RWPE2 (cell line): ENCODE measurements at regions not wholly inside any gene's neighbourhood (a gene's known extent, or its start where the extent isn't known, plus 50 kb on each side); places are given as distances from the start of the nearest gene placed in this dataset.

ENCODE experiments used
- ATAC-seq: fragments of 200-7000 bp; cut with Tn5 transposase; 3 replicates; pipeline ENCODE4 v1.9.1; 2021; ENCODE audit warnings: low read depth
- DNase-seq: peaks from one replicate; pipeline ENCODE4 v3.0.0-alpha.2; 2020; ENCODE audit warnings: low spot score
- H3K27ac ChIP-seq: fragments of 450-650 bp; 2 replicates; pipeline ENCODE4 v1.5.1; 2017; ENCODE audit warnings: mild to moderate bottlenecking; ENCODE audit not compliant: poor library complexity, severe bottlenecking
- H3K27me3 ChIP-seq: fragments of 250-450 bp; sonication (Bioruptor Pico); 2 replicates; pipeline ENCODE4 v1.5.1; 2021; ENCODE audit warnings: mild to moderate bottlenecking, moderate library complexity; ENCODE audit not compliant: insufficient read depth, poor library complexity, severe bottlenecking
- H3K36me3 ChIP-seq: fragments of 250-450 bp; sonication (Bioruptor Pico); 2 replicates; pipeline ENCODE4 v1.5.1; 2020; ENCODE audit warnings: low read depth, mild to moderate bottlenecking, moderate library complexity
- H3K4me1 ChIP-seq: fragments of 250-450 bp; sonication (Bioruptor Pico); 2 replicates; pipeline ENCODE4 v1.5.1; 2021; ENCODE audit warnings: mild to moderate bottlenecking, moderate library complexity; ENCODE audit not compliant: insufficient read depth, poor library complexity, severe bottlenecking
- H3K4me3 ChIP-seq: fragments of 250-450 bp; sonication (Bioruptor Pico); 2 replicates; pipeline ENCODE4 v1.5.1; 2021; ENCODE audit warnings: mild to moderate bottlenecking, moderate library complexity; ENCODE audit not compliant: severe bottlenecking
- H3K9me3 ChIP-seq: fragments of 250-450 bp; sonication (Bioruptor Pico); 2 replicates; pipeline ENCODE4 v1.5.1; 2021; ENCODE audit warnings: mild to moderate bottlenecking, moderate library complexity; ENCODE audit not compliant: severe bottlenecking
- TF ChIP-seq, protein P1 (sequence below): fragments of 450-650 bp; IDR thresholded peaks from one replicate; pipeline ENCODE4 v1.5.1; 2017; ENCODE audit warnings: mild to moderate bottlenecking, moderate library complexity; ENCODE audit not compliant: poor library complexity, severe bottlenecking

DNA sequence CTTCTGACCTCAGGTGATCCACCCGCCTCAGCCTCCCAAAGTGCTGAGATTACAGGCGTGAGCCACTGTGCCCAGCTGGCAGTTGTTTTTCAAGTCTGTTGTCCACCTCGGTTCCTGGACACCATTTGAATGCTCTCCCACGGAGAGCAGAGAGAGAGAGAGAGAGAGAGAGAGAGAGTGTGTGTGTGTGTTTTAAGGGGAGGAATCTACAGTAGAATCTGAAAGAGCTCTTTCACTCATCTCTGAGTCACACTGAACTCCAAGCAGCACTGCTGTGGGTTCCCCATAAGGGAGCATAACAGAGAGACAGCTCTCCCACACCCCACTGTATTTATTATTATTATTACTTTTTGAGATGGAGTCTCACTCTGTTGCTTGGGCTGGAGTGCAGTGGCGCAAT lies 156.6 kb downstream of the RPLP1 start:
- no peaks in the 10 kb centered on the region for H3K27me3 ChIP-seq
- DNase-seq (peak; percentile 19), ATAC-seq (peak; percentile 64; the same call in 2 of the 3 replicates)
- H3K36me3 ChIP-seq = no peaks in the 10 kb centered on the region
- peaks cover 2% of the 10 kb centered on the region for H3K9me3 ChIP-seq
- TF ChIP-seq, protein P1, sequence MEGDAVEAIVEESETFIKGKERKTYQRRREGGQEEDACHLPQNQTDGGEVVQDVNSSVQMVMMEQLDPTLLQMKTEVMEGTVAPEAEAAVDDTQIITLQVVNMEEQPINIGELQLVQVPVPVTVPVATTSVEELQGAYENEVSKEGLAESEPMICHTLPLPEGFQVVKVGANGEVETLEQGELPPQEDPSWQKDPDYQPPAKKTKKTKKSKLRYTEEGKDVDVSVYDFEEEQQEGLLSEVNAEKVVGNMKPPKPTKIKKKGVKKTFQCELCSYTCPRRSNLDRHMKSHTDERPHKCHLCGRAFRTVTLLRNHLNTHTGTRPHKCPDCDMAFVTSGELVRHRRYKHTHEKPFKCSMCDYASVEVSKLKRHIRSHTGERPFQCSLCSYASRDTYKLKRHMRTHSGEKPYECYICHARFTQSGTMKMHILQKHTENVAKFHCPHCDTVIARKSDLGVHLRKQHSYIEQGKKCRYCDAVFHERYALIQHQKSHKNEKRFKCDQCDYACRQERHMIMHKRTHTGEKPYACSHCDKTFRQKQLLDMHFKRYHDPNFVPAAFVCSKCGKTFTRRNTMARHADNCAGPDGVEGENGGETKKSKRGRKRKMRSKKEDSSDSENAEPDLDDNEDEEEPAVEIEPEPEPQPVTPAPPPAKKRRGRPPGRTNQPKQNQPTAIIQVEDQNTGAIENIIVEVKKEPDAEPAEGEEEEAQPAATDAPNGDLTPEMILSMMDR = no peak
- no peak overlapping the region for H3K4me3 ChIP-seq
- H3K4me1 ChIP-seq = no peaks in the 10 kb centered on the region
- no peak overlapping the region for H3K27ac ChIP-seq

- TF ChIP-seq, protein P1 = no peak
- DNase-seq (peak; percentile 40), ATAC-seq (no peak)
- H3K27ac ChIP-seq = no peak overlapping the region
- H3K4me3 ChIP-seq = no peak overlapping the region
- H3K9me3 ChIP-seq = peaks cover 2% of the 10 kb centered on the region
- no peaks in the 10 kb centered on the region for H3K27me3 ChIP-seq
- H3K36me3 ChIP-seq = no peaks in the 10 kb centered on the region
- H3K4me1 ChIP-seq = no peaks in the 10 kb centered on the region
Measured at GRCh38 chr15:69609776-69610175, 157.2 kb downstream of the RPLP1 start.

DNA sequence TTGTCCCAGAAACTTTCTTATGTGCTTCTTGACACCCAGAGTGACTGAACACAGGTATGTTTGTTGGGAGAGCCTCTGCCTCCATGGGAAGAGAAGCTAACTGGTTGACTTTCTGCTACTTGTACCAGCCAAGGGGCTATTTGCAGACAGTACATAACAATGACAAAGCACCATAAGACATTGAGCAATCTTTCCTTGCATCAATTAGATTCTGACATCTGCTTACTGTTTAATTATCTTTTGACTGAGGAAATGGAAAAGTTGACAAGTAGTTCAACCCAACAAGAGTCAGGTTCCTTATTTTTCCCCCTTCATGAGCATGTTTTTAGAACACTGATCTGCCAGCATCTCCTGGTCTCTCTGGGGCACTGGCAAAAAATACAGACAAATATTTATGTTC lies 157.7 kb downstream of the RPLP1 start:
- ATAC-seq = no peak

GRCh38 chr15:69610858-69611257 lies 158.2 kb downstream of the RPLP1 start:
- H3K27ac ChIP-seq = no peak overlapping the region
- no peak overlapping the region for H3K4me3 ChIP-seq
- H3K27me3 ChIP-seq = no peaks in the 10 kb centered on the region
- H3K9me3 ChIP-seq = peaks cover 2% of the 10 kb centered on the region
- H3K4me1 ChIP-seq = no peaks in the 10 kb centered on the region
- ATAC-seq = no peak
- TF ChIP-seq, protein P1 = no peak
- no peaks in the 10 kb centered on the region for H3K36me3 ChIP-seq
- DNase-seq = no peak

More for the DNA sequence above, 157.7 kb downstream of the RPLP1 start:
- no peaks in the 10 kb centered on the region for H3K27me3 ChIP-seq
- H3K9me3 ChIP-seq = peaks cover 2% of the 10 kb centered on the region
- no peaks in the 10 kb centered on the region for H3K36me3 ChIP-seq
- no peaks in the 10 kb centered on the region for H3K4me1 ChIP-seq
- TF ChIP-seq, protein P1 = no peak
- no peak for DNase-seq
- H3K27ac ChIP-seq = no peak overlapping the region
- H3K4me3 ChIP-seq = no peak overlapping the region

DNA sequence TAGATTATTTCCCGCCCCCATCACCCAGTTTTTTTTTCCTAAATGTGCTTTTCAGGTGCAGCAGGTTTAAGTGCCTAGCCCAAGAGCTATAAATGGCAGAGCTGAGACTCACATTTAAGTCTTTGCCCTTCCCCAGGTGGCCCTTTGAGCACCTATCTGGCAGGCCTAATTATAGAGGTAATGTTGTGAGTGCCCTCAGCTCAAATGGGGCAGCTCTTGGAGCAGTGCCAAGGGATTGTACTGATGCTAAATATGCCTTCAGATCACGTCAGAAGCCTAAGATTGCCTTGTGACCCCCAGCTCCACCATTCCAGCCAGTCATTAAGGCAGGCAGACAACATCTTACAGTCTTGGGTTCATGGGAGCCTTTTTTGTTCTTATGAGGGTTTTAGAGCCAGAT lies 159.5 kb downstream of the RPLP1 start:
- Histone ChIP-seq H3K36me3 (no peaks in the 10 kb centered on the region), H3K9me3 (peaks cover 2% of the 10 kb centered on the region), H3K27ac (no peak overlapping the region), H3K4me1 (no peaks in the 10 kb centered on the region), H3K4me3 (no peak overlapping the region), H3K27me3 (no peaks in the 10 kb centered on the region)
- TF ChIP-seq, protein P1 = no peak
- DNase-seq = no peak
- no peak for ATAC-seq
